T-helper 17 cell (primary cell): ENCODE measurements at regions not wholly inside any gene's neighbourhood (a gene's known extent, or its start where the extent isn't known, plus 50 kb on each side); places are given as distances from the start of the nearest gene placed in this dataset.

Source experiments
- ATAC-seq: fragments of 150-1000 bp; cut with Tn5 transposase; 2 replicates; pipeline ENCODE4 v1.10.0; 2021; ENCODE audit warnings: mild to moderate bottlenecking, moderate library complexity
- DNase-seq, 3 donors: peaks; one replicate each; pipeline versions ENCODE4 v3.0.0 to v3.0.0-alpha.2; 2020 to 2021
- H3K9me3 ChIP-seq: one replicate; pipeline ENCODE4 v1.7.0; 2013; ENCODE audit warnings: low read length, mild to moderate bottlenecking; ENCODE audit not compliant: control insufficient read depth, poor library complexity, severe bottlenecking
- H3K27ac Mint-ChIP-seq: one replicate; pipeline ENCODE4 v1.8.0; 2022; ENCODE audit warnings: mild to moderate bottlenecking, moderate library complexity, mixed read lengths
- H3K27me3 Mint-ChIP-seq: one replicate; pipeline ENCODE4 v1.8.0; 2022; ENCODE audit warnings: mixed read lengths
- H3K36me3 Mint-ChIP-seq: one replicate; pipeline ENCODE4 v1.8.0; 2022; ENCODE audit warnings: low read depth, mixed read lengths
- H3K4me1 Mint-ChIP-seq: one replicate; pipeline ENCODE4 v1.8.0; 2022; ENCODE audit warnings: mild to moderate bottlenecking, mixed read lengths
- H3K4me3 Mint-ChIP-seq: one replicate; pipeline ENCODE4 v1.8.0; 2022; ENCODE audit warnings: mild to moderate bottlenecking, moderate library complexity, mixed read lengths

GRCh38 chr5:15406478-15406877 lies 93.5 kb upstream of the FBXL7 start:
- no peak overlapping the region for H3K4me3 Mint-ChIP-seq
- H3K36me3 Mint-ChIP-seq, result no peaks in the 10 kb centered on the region
- no peak for DNase-seq
- no peaks in the 10 kb centered on the region for H3K27me3 Mint-ChIP-seq
- no peak for ATAC-seq
- H3K9me3 ChIP-seq, result peaks cover 4% of the 10 kb centered on the region
- H3K4me1 Mint-ChIP-seq, result no peaks in the 10 kb centered on the region
- no peak overlapping the region for H3K27ac Mint-ChIP-seq

- H3K4me1 Mint-ChIP-seq, result no peaks in the 10 kb centered on the region
These were observed 106.8 kb upstream of the FBXL7 start for GRCh38 chr5:15393146-15393545.

GRCh38 chr5:15391704-15392397 lies 108.1 kb upstream of the FBXL7 start:
- Mint-ChIP-seq H3K27me3 (no peaks in the 10 kb centered on the region), H3K36me3 (no peaks in the 10 kb centered on the region), H3K4me3 (no peak overlapping the region), H3K4me1 (no peaks in the 10 kb centered on the region), H3K27ac (no peak overlapping the region)
- no peak for ATAC-seq
- no peak for DNase-seq
- H3K9me3 ChIP-seq, result no peaks in the 10 kb centered on the region

More at GRCh38 chr5:15393146-15393545, 106.8 kb upstream of the FBXL7 start:
- DNase-seq (no peak), ATAC-seq (no peak)
- no peaks in the 10 kb centered on the region for H3K27me3 Mint-ChIP-seq
- no peaks in the 10 kb centered on the region for H3K36me3 Mint-ChIP-seq
- H3K27ac Mint-ChIP-seq, result no peak overlapping the region
- no peaks in the 10 kb centered on the region for H3K9me3 ChIP-seq
- H3K4me3 Mint-ChIP-seq, result no peak overlapping the region

GRCh38 chr5:15388866-15389265 lies 111.1 kb upstream of the FBXL7 start:
- no peaks in the 10 kb centered on the region for H3K9me3 ChIP-seq
- DNase-seq (no peak), ATAC-seq (no peak)
- no peaks in the 10 kb centered on the region for H3K27me3 Mint-ChIP-seq
- no peaks in the 10 kb centered on the region for H3K4me1 Mint-ChIP-seq
- no peak overlapping the region for H3K27ac Mint-ChIP-seq
- H3K36me3 Mint-ChIP-seq, result no peaks in the 10 kb centered on the region
- H3K4me3 Mint-ChIP-seq, result no peak overlapping the region

- DNase-seq (no peak), ATAC-seq (no peak)
- Mint-ChIP-seq H3K4me3 (no peak overlapping the region), H3K4me1 (no peaks in the 10 kb centered on the region), H3K27me3 (no peaks in the 10 kb centered on the region), H3K36me3 (no peaks in the 10 kb centered on the region), H3K27ac (no peak overlapping the region)
- H3K9me3 ChIP-seq, result no peaks in the 10 kb centered on the region
These were observed 112.0 kb upstream of the FBXL7 start for GRCh38 chr5:15387931-15388524.

GRCh38 chr5:15386122-15386521 lies 113.9 kb upstream of the FBXL7 start:
- ATAC-seq (no peak), DNase-seq (no peak)
- H3K27me3 Mint-ChIP-seq, result no peaks in the 10 kb centered on the region
- no peaks in the 10 kb centered on the region for H3K4me1 Mint-ChIP-seq
- no peaks in the 10 kb centered on the region for H3K9me3 ChIP-seq
- no peak overlapping the region for H3K4me3 Mint-ChIP-seq
- H3K27ac Mint-ChIP-seq, result no peak overlapping the region
- no peaks in the 10 kb centered on the region for H3K36me3 Mint-ChIP-seq

GRCh38 chr5:15385553-15385952 lies 114.4 kb upstream of the FBXL7 start:
- Mint-ChIP-seq H3K4me3 (no peak overlapping the region), H3K27ac (no peak overlapping the region), H3K27me3 (no peaks in the 10 kb centered on the region), H3K36me3 (no peaks in the 10 kb centered on the region), H3K4me1 (no peaks in the 10 kb centered on the region)
- no peaks in the 10 kb centered on the region for H3K9me3 ChIP-seq
- DNase-seq, result no peak
- ATAC-seq, result no peak

GRCh38 chr5:15385037-15385436 lies 114.9 kb upstream of the FBXL7 start:
- no peaks in the 10 kb centered on the region for H3K4me1 Mint-ChIP-seq
- H3K27me3 Mint-ChIP-seq, result no peaks in the 10 kb centered on the region
- H3K4me3 Mint-ChIP-seq, result no peak overlapping the region
- H3K27ac Mint-ChIP-seq, result no peak overlapping the region
- no peak for ATAC-seq
- H3K36me3 Mint-ChIP-seq, result no peaks in the 10 kb centered on the region
- no peak for DNase-seq
- H3K9me3 ChIP-seq, result no peaks in the 10 kb centered on the region

- ATAC-seq (no peak), DNase-seq (no peak)
- no peaks in the 10 kb centered on the region for H3K9me3 ChIP-seq
- no peaks in the 10 kb centered on the region for H3K27me3 Mint-ChIP-seq
- no peak overlapping the region for H3K4me3 Mint-ChIP-seq
- H3K27ac Mint-ChIP-seq, result no peak overlapping the region
- no peaks in the 10 kb centered on the region for H3K36me3 Mint-ChIP-seq
- H3K4me1 Mint-ChIP-seq, result no peaks in the 10 kb centered on the region
These were observed 115.4 kb upstream of the FBXL7 start for GRCh38 chr5:15384581-15384980.

- no peaks in the 10 kb centered on the region for H3K4me1 Mint-ChIP-seq
- H3K4me3 Mint-ChIP-seq, result no peak overlapping the region
- DNase-seq (no peak), ATAC-seq (no peak)
- no peak overlapping the region for H3K27ac Mint-ChIP-seq
- no peaks in the 10 kb centered on the region for H3K9me3 ChIP-seq
- no peaks in the 10 kb centered on the region for H3K27me3 Mint-ChIP-seq
- no peaks in the 10 kb centered on the region for H3K36me3 Mint-ChIP-seq
These were observed 115.8 kb upstream of the FBXL7 start for GRCh38 chr5:15384176-15384575.

GRCh38 chr5:15383469-15383868 lies 116.5 kb upstream of the FBXL7 start:
- ATAC-seq, result no peak
- H3K4me1 Mint-ChIP-seq, result no peaks in the 10 kb centered on the region
- H3K27me3 Mint-ChIP-seq, result no peaks in the 10 kb centered on the region
- H3K27ac Mint-ChIP-seq, result no peak overlapping the region
- no peak overlapping the region for H3K4me3 Mint-ChIP-seq
- DNase-seq, result no peak
- no peaks in the 10 kb centered on the region for H3K36me3 Mint-ChIP-seq
- no peaks in the 10 kb centered on the region for H3K9me3 ChIP-seq

- Mint-ChIP-seq H3K4me3 (no peak overlapping the region), H3K27ac (no peak overlapping the region), H3K36me3 (no peaks in the 10 kb centered on the region), H3K27me3 (no peaks in the 10 kb centered on the region), H3K4me1 (no peaks in the 10 kb centered on the region)
- no peak for ATAC-seq
- H3K9me3 ChIP-seq, result no peaks in the 10 kb centered on the region
- DNase-seq, result no peak
These were observed 117.0 kb upstream of the FBXL7 start for GRCh38 chr5:15383021-15383420.

- no peaks in the 10 kb centered on the region for H3K9me3 ChIP-seq
- no peak for DNase-seq
- Mint-ChIP-seq H3K27me3 (no peaks in the 10 kb centered on the region), H3K27ac (no peak overlapping the region), H3K4me3 (no peak overlapping the region), H3K4me1 (no peaks in the 10 kb centered on the region), H3K36me3 (no peaks in the 10 kb centered on the region)
- no peak for ATAC-seq
These were observed 122.2 kb upstream of the FBXL7 start for GRCh38 chr5:15377573-15378340.
